MCF 10A (cell line): ENCODE measurements at regions not wholly inside any gene's neighbourhood (a gene's known extent, or its start where the extent isn't known, plus 50 kb on each side); places are given as distances from the start of the nearest gene placed in this dataset.

ENCODE experiments used
- BruUV-seq: library from RNA; stranded (reverse); fragments of 400-500 nt; replicated peaks from 2 replicates; lab custom pipeline; 2021; lab: Mats Ljungman, UMichigan
- CTCF ChIA-PET: fragments of 300-600 bp; sonication (Branson Sonifier 250); formaldehyde crosslinking; extraction: SDS; loops from one replicate; lab custom pipeline; 2021; ENCODE audit warnings: antibody characterized with exemption, inconsistent platforms; lab: Yijun Ruan, JAX
- POLR2A ChIA-PET: fragments of 300-600, 350-650 bp; sonication (Branson Sonifier 250); formaldehyde crosslinking; extraction: SDS; loops from one replicate; lab custom pipeline; 2020; ENCODE audit warnings: antibody characterized with exemption, inconsistent platforms; lab: Yijun Ruan, JAX
- DNase-seq: peaks from one replicate; pipeline ENCODE4 v3.0.0-alpha.2; 2018; ENCODE audit not compliant: unreplicated experiment
- H3K27ac Mint-ChIP-seq: one replicate; pipeline ENCODE4 v1.8.0; 2022; ENCODE audit warnings: mild to moderate bottlenecking, low read depth, mixed read lengths; ENCODE audit not compliant: unreplicated experiment
- H3K27me3 Mint-ChIP-seq: one replicate; pipeline ENCODE4 v1.8.0; 2022; ENCODE audit warnings: mixed read lengths; ENCODE audit not compliant: insufficient read depth, unreplicated experiment
- H3K36me3 Mint-ChIP-seq: one replicate; pipeline ENCODE4 v1.8.0; 2022; ENCODE audit warnings: mild to moderate bottlenecking, moderate library complexity, mixed read lengths; ENCODE audit not compliant: insufficient read depth, unreplicated experiment
- H3K4me1 Mint-ChIP-seq: one replicate; pipeline ENCODE4 v1.8.0; 2022; ENCODE audit warnings: mixed read lengths; ENCODE audit not compliant: insufficient read depth, unreplicated experiment
- H3K4me3 Mint-ChIP-seq: one replicate; pipeline ENCODE4 v1.8.0; 2022; ENCODE audit warnings: mild to moderate bottlenecking, moderate library complexity, mixed read lengths; ENCODE audit not compliant: unreplicated experiment
- H3K9me3 Mint-ChIP-seq: one replicate; pipeline ENCODE4 v1.8.0; 2022; ENCODE audit warnings: mixed read lengths; ENCODE audit not compliant: unreplicated experiment
- intact Hi-C: fragments of 100-400 bp; cut with micrococcal nuclease; formaldehyde crosslinking; loops from 2 replicates; pipeline ENCODE4 v1.14.1; 2022
- TF ChIP-seq, protein P1 (sequence below): fragments of 200-600 bp; IDR thresholded peaks from one replicate; pipeline ENCODE4 v1.8.0; 2022; ENCODE audit warnings: antibody characterized with exemption, mild to moderate bottlenecking; ENCODE audit not compliant: unreplicated experiment

DNA sequence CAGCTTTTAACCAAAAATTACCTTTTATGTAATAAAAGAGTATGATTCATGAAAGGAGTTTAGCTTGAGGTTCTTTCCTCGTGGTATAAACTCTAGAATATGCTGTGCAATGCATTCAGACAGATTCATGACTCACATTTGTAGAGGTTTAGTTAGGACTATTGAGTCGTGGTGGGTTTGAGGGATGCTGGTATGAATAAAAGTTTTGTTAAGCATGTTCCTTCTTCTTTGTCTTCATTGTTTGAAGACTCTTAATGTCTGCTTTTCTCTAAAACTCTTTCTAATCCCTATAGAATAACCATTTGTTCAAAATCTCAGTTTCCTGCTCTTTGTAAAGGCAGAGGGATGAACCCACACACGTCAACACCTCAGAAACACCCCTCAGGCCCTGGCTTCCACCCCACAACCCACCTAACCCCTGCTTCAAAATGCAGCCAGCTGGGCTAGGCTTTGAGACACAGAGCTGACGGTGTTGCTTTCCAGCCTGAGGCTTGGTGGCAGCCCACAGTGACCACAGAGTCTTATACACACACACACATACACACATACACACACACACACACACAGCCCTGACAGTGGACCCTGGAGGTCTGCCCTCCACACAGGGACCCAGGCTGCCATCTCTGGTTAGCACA lies 69.0 kb upstream of the IRX1 start:
- BruUV-seq = no TSS peak
- TF ChIP-seq, protein P1, sequence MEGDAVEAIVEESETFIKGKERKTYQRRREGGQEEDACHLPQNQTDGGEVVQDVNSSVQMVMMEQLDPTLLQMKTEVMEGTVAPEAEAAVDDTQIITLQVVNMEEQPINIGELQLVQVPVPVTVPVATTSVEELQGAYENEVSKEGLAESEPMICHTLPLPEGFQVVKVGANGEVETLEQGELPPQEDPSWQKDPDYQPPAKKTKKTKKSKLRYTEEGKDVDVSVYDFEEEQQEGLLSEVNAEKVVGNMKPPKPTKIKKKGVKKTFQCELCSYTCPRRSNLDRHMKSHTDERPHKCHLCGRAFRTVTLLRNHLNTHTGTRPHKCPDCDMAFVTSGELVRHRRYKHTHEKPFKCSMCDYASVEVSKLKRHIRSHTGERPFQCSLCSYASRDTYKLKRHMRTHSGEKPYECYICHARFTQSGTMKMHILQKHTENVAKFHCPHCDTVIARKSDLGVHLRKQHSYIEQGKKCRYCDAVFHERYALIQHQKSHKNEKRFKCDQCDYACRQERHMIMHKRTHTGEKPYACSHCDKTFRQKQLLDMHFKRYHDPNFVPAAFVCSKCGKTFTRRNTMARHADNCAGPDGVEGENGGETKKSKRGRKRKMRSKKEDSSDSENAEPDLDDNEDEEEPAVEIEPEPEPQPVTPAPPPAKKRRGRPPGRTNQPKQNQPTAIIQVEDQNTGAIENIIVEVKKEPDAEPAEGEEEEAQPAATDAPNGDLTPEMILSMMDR = no peak
- H3K36me3 Mint-ChIP-seq = no peaks in the 10 kb centered on the region
- ChIA-PET CTCF (interaction anchor here (0.7 to 1.1 kb wide), 2 partner anchors 18 to 792 kb away, joined by 3 to 4 read pairs; no protein-coding TSS in a partner anchor), POLR2A (no interaction called here)
- no peaks in the 10 kb centered on the region for H3K27me3 Mint-ChIP-seq
- peaks cover 8% of the 10 kb centered on the region for H3K9me3 Mint-ChIP-seq
- no peak overlapping the region for H3K4me3 Mint-ChIP-seq
- intact Hi-C loops = no loop called here
- peaks cover 13% of the 10 kb centered on the region for H3K4me1 Mint-ChIP-seq
- DNase-seq = no peak
- no peak overlapping the region for H3K27ac Mint-ChIP-seq

- peaks cover 8% of the 10 kb centered on the region for H3K9me3 Mint-ChIP-seq
- BruUV-seq = no TSS peak
Observed at GRCh38 chr5:3522491-3522890, 73.1 kb upstream of the IRX1 start.

DNA sequence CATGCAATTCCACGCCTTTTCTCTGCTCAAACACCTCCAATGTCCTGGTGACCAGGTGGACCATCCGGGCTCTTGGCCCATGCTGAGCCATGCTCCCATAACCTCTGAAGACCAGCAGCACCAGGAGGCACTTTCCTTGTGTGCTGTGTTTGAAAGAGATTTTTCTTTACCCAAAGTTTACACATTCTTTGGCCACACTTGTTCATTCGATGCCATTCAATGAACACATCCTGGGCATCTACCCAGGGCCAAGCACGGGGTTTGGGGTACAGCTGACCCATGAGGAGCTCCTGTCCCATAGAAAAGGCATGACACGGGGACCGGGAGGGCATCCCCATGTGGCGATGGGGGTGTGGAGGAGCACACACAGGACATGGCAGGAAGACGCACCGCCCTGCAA lies 77.1 kb upstream of the IRX1 start:
- BruUV-seq = no TSS peak
- Mint-ChIP-seq H3K4me1 (no peaks in the 10 kb centered on the region), H3K36me3 (no peaks in the 10 kb centered on the region), H3K9me3 (peaks cover 8% of the 10 kb centered on the region), H3K4me3 (no peak overlapping the region), H3K27ac (no peak overlapping the region), H3K27me3 (no peaks in the 10 kb centered on the region)
- ChIA-PET CTCF (no interaction called here), POLR2A (no interaction called here)
- intact Hi-C loops = no loop called here
- TF ChIP-seq, protein P1 = no peak
- DNase-seq = no peak

More at GRCh38 chr5:3522491-3522890, 73.1 kb upstream of the IRX1 start:
- no peak for DNase-seq
- Mint-ChIP-seq H3K27me3 (no peaks in the 10 kb centered on the region), H3K4me1 (no peaks in the 10 kb centered on the region), H3K4me3 (no peak overlapping the region), H3K36me3 (no peaks in the 10 kb centered on the region), H3K27ac (no peak overlapping the region)
- ChIA-PET CTCF (no interaction called here), POLR2A (no interaction called here)
- TF ChIP-seq, protein P1 = no peak
- intact Hi-C loops = no loop called here

GRCh38 chr5:3518051-3518450 lies 77.6 kb upstream of the IRX1 start:
- TF ChIP-seq, protein P1 = no peak
- no peaks in the 10 kb centered on the region for H3K27me3 Mint-ChIP-seq
- ChIA-PET CTCF (no interaction called here), POLR2A (interaction anchor here (0.7 kb wide), 2 partner anchors 73 to 91 kb away, joined by 4 to 5 read pairs; no protein-coding TSS in a partner anchor)
- no peak for DNase-seq
- H3K4me3 Mint-ChIP-seq = no peak overlapping the region
- H3K9me3 Mint-ChIP-seq = peaks cover 3% of the 10 kb centered on the region
- no peaks in the 10 kb centered on the region for H3K4me1 Mint-ChIP-seq
- BruUV-seq = no TSS peak
- no peak overlapping the region for H3K27ac Mint-ChIP-seq
- intact Hi-C loops = no loop called here
- no peaks in the 10 kb centered on the region for H3K36me3 Mint-ChIP-seq
